Activated T-cell treated with anti-CD3 and anti-CD28 coated beads, Interleukin-2, amount 50 U/mL, for 72 hours (primary cell): ENCODE measurements at regions not wholly inside any gene's neighbourhood (a gene's known extent, or its start where the extent isn't known, plus 50 kb on each side); places are given as distances from the start of the nearest gene placed in this dataset.
A peak's percentile ranks its signal among the peaks of the same experiment; 100 is the strongest.

ENCODE experiments used
- ATAC-seq, 2 donors: fragments of 150-1000 bp; cut with Tn5 transposase; replicated peaks in 1 of 2; 2 replicates each; pipeline ENCODE4 v1.10.0; 2021; ENCODE audit warnings: moderate library complexity in 2 of 2, mild to moderate bottlenecking in 1 of 2
- DNase-seq, 2 donors: peaks; one replicate each; pipeline ENCODE4 v3.0.0; 2021 to 2022; ENCODE audit warnings: mixed read lengths in 1 of 2
- H3K27ac Mint-ChIP-seq: one replicate; pipeline ENCODE4 v1.8.0; 2022; ENCODE audit warnings: mild to moderate bottlenecking, moderate library complexity, mixed read lengths
- H3K27me3 Mint-ChIP-seq: one replicate; pipeline ENCODE4 v1.8.0; 2022; ENCODE audit warnings: low read depth, mixed read lengths
- H3K36me3 Mint-ChIP-seq, 2 donors: one replicate each; pipeline ENCODE4 v1.8.0; 2022; ENCODE audit warnings: mixed read lengths in 2 of 2, mild to moderate bottlenecking in 1 of 2; ENCODE audit not compliant: insufficient read depth in 2 of 2
- H3K4me1 Mint-ChIP-seq: one replicate; pipeline ENCODE4 v1.8.0; 2022; ENCODE audit warnings: low read depth, mixed read lengths
- H3K4me3 Mint-ChIP-seq, 2 donors: one replicate each; pipeline ENCODE4 v1.8.0; 2022; ENCODE audit warnings: mild to moderate bottlenecking in 2 of 2, mixed read lengths in 2 of 2, moderate library complexity in 2 of 2
- H3K9me3 Mint-ChIP-seq, 2 donors: one replicate each; pipeline ENCODE4 v1.8.0; 2022; ENCODE audit warnings: mixed read lengths in 2 of 2

DNA sequence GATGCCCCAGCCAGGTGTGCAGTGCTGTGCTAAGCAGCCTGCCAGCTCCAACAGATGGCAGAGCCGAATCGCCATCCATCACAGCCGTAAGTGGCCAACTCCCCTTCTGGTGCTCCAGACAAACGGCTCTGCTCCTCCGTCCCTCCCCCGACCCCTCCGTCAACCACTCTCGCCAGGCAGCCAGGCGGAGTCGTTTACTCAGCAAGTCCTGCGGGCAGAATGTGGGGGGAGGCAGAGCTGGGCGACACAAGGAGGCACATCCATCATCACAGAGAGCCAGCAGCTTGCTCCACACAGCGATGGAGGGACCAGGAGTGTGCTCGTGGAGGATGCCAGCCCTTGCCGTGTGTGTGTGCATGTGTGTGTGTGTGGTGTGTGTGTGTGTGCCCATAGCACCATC is 206.6 kb upstream of the GRIK3 start:
- DNase-seq: no peak
- Mint-ChIP-seq H3K4me3 (no peak overlapping the region), H3K36me3 (no peaks in the 10 kb centered on the region), H3K27me3 (peaks cover 34% of the 10 kb centered on the region), H3K27ac (no peak overlapping the region), H3K9me3 (no peaks in the 10 kb centered on the region), H3K4me1 (no peaks in the 10 kb centered on the region)
- ATAC-seq: no peak

DNA sequence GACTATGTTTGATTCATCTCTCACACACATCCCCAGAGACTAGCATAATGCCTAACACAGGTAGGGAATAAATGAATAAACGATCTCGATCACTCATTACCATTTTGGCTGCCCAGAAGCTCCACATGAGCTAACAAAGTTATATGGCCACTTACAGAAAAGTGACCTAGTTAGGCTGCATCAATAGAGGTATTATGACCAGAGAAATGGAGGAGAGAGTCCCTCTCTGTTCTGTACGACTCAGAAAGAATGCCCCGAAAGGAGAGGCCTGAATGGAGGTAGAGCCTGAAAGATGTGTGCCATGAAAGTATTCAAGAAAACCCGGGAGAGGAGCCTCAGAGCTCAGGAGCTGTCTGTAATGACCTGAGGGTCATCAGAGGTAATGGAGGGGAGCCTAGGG is 208.2 kb upstream of the GRIK3 start:
- Mint-ChIP-seq H3K36me3 (no peaks in the 10 kb centered on the region), H3K4me1 (no peaks in the 10 kb centered on the region), H3K27me3 (peaks cover 24% of the 10 kb centered on the region), H3K4me3 (no peak overlapping the region), H3K27ac (no peak overlapping the region), H3K9me3 (no peaks in the 10 kb centered on the region)
- ATAC-seq (no peak), DNase-seq (no peak)

DNA sequence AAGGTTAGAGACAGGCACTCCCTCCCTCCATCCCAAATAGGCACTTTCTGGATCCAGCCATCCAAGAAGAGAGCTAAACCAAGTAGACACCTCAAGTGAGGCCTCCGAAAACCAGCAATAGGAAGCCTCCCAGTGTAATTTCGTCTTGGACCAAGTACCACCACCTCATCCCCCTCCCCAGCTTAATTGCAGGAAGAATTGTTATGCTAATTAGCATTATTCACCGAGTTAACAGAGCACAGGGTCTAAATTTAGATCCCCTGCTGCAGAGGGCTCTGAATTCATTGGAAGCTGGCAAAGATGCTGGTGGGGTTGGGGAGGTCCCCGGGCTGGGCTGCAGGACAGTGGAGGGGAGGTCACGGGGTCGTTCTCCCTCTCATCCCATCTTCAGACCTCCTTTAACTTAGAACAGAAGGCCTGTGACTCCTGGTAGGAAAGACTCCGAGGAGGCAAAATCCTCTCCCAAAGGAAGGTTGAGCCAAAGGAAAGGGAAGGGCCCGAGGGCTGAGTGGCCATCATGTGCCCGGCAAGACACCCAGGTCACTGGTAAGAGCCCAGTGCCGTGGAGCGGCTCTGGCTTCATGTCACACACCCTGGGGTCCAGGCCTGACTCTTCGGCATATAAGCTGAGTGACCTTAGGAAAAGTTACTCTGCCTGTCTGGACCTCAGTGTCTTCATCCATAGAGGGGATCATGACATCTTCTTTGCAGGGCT is 209.2 kb upstream of the GRIK3 start:
- Mint-ChIP-seq H3K27ac (no peak overlapping the region), H3K36me3 (no peaks in the 10 kb centered on the region), H3K4me1 (no peaks in the 10 kb centered on the region), H3K9me3 (no peaks in the 10 kb centered on the region), H3K4me3 (no peak overlapping the region), H3K27me3 (peaks cover 24% of the 10 kb centered on the region)
- no peak for ATAC-seq
- no peak for DNase-seq

DNA sequence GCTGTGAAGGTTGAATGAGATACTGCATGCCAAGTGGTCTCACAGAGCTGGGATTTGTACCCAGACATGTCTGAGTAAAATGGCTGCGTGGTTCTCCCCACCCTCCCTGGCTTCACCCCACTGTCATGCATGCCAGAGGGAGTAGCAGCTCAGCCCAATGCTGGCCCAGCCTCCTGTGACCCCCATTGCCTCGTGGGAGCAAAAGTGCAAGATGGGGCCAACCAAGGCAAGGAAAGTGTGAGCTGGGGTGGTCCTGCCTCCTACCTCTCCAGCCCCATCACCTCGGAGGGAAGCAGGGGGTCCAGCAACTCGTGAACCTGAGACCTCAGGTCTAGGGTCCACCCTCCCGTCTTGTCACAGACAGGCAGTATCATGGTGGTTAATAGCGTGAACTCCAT is 209.8 kb upstream of the GRIK3 start:
- ATAC-seq (no peak), DNase-seq (no peak)
- Mint-ChIP-seq H3K27me3 (peaks cover 18% of the 10 kb centered on the region), H3K4me3 (no peak overlapping the region), H3K9me3 (no peaks in the 10 kb centered on the region), H3K27ac (no peak overlapping the region), H3K36me3 (no peaks in the 10 kb centered on the region), H3K4me1 (no peaks in the 10 kb centered on the region)

DNA sequence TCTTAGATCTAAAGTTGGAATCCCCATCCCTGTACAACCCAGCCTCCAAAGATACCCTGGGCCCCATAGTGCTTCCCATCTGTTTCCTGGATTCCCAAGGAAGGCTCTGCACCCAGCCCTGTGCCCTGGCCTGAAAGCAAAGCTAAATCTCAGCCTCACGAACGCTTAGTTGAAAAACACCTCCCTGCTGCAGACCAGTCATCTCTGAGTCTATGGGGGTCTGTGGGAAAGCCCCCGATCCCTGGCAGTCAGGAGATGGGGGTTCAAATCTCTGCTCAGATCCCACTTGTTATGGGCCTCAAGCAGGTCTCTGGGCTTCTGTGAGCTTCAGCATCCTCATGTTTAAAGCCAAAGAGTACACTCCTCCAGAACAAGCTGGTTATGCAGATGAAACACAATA is 210.5 kb upstream of the GRIK3 start:
- H3K27ac Mint-ChIP-seq: no peak overlapping the region
- no peaks in the 10 kb centered on the region for H3K36me3 Mint-ChIP-seq

DNA sequence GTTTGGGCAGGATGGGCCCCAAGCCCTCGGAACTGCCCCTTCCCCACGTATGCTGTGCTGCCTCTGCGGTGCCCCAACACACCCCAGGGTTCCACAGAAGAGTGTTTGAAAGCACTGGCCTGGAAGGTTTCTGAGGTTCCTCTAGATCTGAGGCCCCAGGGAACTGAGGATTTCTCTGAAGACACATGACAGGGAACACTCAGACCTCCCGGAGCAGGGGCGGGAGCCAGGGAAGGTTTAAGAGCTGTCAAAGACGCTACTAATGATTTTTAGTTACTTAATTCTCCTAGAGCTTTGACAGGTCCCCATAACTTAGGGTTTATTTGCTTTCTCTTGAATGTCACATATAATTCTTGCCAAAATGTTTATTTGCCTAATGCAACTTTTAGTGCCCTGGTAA is 212.3 kb upstream of the GRIK3 start:
- Mint-ChIP-seq H3K4me1 (no peaks in the 10 kb centered on the region), H3K4me3 (no peak overlapping the region), H3K27ac (no peak overlapping the region), H3K27me3 (peaks cover 11% of the 10 kb centered on the region), H3K36me3 (no peaks in the 10 kb centered on the region), H3K9me3 (no peaks in the 10 kb centered on the region)
- no peak for DNase-seq
- ATAC-seq: no peak

More for the DNA sequence above, 210.5 kb upstream of the GRIK3 start:
- H3K27me3 Mint-ChIP-seq: peaks cover 11% of the 10 kb centered on the region
- no peaks in the 10 kb centered on the region for H3K4me1 Mint-ChIP-seq
- DNase-seq (no peak), ATAC-seq (no peak)
- no peak overlapping the region for H3K4me3 Mint-ChIP-seq
- no peaks in the 10 kb centered on the region for H3K9me3 Mint-ChIP-seq

DNA sequence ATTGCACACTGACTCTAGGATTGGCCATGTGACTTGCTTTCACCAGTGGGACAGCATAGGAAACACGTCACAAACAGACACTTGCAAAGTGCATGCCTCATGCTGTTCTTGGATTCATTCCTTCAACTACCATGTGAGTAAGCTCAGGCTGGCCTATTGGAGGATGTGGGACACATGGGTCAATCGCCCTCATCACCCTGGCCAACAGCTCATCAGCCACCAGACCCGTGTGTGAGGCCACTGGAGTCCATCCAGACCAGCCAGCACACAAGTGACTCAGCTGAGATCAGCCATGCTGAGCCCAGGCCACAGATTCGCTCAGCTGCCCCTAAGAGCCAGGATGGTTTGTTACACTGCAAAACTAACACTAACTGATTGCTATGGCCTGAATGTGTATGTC is 216.1 kb upstream of the GRIK3 start:
- Mint-ChIP-seq H3K9me3 (no peaks in the 10 kb centered on the region), H3K27me3 (peaks cover 14% of the 10 kb centered on the region), H3K4me3 (no peak overlapping the region), H3K4me1 (no peaks in the 10 kb centered on the region), H3K27ac (no peak overlapping the region), H3K36me3 (no peaks in the 10 kb centered on the region)
- ATAC-seq (no peak), DNase-seq (no peak)

DNA sequence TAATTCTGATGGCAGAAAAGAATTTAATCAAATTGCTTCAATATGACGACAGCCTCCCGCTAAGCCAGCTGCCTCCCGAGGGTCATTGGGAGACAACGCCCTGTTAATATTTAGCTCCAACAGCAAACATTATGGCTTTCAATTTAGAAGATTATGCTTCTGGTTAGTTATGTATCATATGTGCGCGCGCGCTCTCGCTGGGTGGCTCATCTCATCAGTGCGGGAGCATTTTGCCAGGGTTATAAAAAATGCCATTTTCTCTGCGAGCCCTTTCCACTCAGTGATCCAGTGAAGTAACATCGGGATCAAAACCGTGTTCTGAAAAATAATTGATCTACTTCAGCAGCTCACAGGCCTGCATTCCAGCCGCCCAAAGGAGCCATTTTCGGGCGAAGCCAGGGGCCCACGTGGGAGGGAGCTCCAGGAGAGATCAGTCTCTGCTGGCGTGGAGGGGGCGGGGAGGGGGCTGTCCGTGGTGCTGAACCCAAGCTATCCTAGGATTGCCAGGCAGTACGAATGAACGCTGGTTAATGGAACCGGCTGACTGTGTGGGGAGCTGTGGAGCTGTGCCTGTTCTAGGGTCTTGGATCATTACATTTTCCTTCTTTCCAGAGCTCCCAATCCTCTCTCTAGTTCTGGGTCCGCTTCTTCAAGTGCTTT is 219.1 kb upstream of the ZC3H12A start:
- ATAC-seq: no peak
- Mint-ChIP-seq H3K4me1 (no peaks in the 10 kb centered on the region), H3K36me3 (peaks cover 0 to 4% of the 10 kb centered on the region in 2 donors), H3K9me3 (peaks cover 0 to 2% of the 10 kb centered on the region in 2 donors), H3K27ac (no peak overlapping the region), H3K4me3 (no peak overlapping the region), H3K27me3 (peaks cover 54% of the 10 kb centered on the region)
- peak in 1 of 2 donors; percentile 14 for DNase-seq

DNA sequence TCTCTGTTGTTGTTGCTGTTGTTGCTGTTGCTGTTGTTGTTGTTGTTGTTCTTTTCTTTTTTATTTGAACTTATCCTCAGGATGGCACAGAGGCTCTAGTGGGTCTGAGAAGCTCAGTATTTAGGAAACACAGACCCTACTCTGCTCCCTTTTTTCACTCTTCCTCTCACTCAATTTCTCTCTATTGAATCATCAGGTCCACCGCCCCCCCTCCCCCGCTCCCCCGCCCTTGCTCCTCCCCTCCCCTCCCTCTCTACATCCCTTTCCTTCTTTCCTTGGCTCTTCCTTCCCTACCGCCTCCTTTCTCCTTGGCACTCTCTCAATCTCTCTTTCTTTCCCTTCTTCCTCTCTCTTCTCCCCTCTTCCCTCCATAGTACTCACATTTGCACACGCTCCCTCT is 218.5 kb upstream of the ZC3H12A start:
- Mint-ChIP-seq H3K4me1 (no peaks in the 10 kb centered on the region), H3K27me3 (peaks cover 54% of the 10 kb centered on the region), H3K27ac (no peak overlapping the region), H3K9me3 (peaks cover 0 to 2% of the 10 kb centered on the region in 2 donors), H3K36me3 (peaks cover 0 to 4% of the 10 kb centered on the region in 2 donors), H3K4me3 (no peak overlapping the region)
- no peak for ATAC-seq
- no peak for DNase-seq

DNA sequence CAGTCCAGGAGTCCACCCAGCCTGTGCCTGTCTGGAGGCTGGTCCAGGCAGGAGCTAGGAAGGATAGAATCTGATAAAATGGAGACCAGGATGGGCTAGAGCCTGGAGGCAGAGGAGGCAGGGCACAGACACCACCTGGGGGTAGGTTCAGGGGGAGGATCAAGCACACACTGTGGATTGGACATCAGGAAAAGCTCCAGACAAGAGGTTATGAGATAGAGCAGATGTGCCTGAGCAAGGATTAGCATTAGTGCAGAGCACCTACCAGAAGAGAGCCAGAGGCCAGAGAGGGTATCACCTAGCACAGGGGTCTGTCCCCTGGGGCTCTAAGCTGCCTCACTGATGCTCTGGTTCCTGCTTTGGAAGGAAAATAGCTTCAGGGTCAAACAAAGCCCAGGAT is 216.7 kb upstream of the ZC3H12A start:
- Mint-ChIP-seq H3K27me3 (peaks cover 60% of the 10 kb centered on the region), H3K4me3 (no peak overlapping the region), H3K36me3 (peaks cover 0 to 4% of the 10 kb centered on the region in 2 donors)

DNA sequence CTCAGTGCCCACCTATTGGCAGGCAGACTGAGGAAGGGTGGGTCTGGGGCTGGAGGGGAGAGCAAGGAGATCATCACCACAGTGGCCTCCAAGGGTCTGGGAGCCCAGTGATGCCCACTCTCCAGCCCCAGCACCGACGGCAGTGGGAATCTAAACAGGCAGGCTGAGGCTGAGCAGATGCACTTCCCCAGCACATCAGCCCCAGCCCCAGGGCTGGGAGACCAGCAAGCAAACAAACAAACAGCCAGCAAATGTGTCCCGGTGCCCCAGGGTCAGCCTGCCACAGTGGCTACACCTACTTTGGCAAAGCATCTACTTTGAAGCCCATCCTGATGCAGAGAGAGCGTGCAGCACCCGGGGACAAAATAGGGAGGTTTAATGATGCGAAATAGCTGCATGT is 216.3 kb upstream of the ZC3H12A start:
- Mint-ChIP-seq H3K4me3 (no peak overlapping the region), H3K36me3 (peaks cover 0 to 4% of the 10 kb centered on the region in 2 donors), H3K4me1 (no peaks in the 10 kb centered on the region), H3K27me3 (peaks cover 60% of the 10 kb centered on the region), H3K9me3 (peaks cover 0 to 2% of the 10 kb centered on the region in 2 donors), H3K27ac (no peak overlapping the region)
- ATAC-seq (no peak), DNase-seq (no peak)

More for the DNA sequence above, 216.7 kb upstream of the ZC3H12A start:
- H3K27ac Mint-ChIP-seq: no peak overlapping the region
- H3K9me3 Mint-ChIP-seq: peaks cover 0 to 2% of the 10 kb centered on the region in 2 donors
- no peak for DNase-seq
- H3K4me1 Mint-ChIP-seq: no peaks in the 10 kb centered on the region
- no peak for ATAC-seq

DNA sequence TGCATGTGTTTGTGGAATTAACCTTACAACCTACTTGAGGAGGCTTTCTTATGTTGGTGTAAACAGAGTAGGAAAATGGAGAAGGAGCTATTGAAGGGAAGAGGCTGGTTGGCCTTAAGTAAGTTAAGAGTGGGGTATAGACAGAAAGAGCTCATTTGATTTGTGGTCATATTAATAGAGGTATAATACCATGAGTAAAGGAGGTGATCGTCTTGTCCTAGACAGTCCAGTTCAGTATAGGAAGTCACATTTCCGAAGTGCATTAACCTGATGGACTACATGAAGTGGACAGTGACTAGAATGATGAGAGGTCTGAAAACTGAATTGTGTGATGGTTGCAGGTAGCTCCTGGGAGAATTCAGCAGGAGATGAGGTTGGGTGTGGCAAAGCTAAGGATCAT is 215.4 kb upstream of the ZC3H12A start:
- no peak for DNase-seq
- H3K9me3 Mint-ChIP-seq: peaks cover 0 to 2% of the 10 kb centered on the region in 2 donors
- H3K27ac Mint-ChIP-seq: no peak overlapping the region
- no peak for ATAC-seq
- no peaks in the 10 kb centered on the region for H3K4me1 Mint-ChIP-seq
- H3K27me3 Mint-ChIP-seq: peaks cover 52% of the 10 kb centered on the region
- no peak overlapping the region for H3K4me3 Mint-ChIP-seq
- H3K36me3 Mint-ChIP-seq: peaks cover 0 to 4% of the 10 kb centered on the region in 2 donors

DNA sequence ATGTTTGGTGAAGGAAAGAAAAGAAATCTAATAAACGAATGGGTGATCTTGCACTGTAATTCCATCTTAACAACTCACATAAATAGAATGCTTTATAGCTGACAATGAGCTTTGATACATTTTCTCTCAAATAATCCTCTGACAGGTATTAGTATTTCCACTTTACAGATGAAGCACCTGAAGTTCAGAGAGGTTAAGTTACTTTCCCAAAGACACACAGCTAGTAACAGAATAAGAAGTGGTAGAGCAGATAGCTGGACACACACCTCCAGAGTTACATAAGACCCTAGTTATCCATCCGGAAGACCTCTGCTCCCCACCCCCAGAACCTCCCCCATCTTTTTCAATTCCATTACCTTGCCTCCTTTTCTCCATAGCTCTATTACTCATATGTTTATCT is 213.3 kb upstream of the ZC3H12A start:
- peaks cover 45% of the 10 kb centered on the region for H3K27me3 Mint-ChIP-seq
- H3K4me3 Mint-ChIP-seq: no peak overlapping the region
- ATAC-seq (no peak), DNase-seq (no peak)
- no peaks in the 10 kb centered on the region for H3K4me1 Mint-ChIP-seq
- H3K9me3 Mint-ChIP-seq: peaks cover 0 to 2% of the 10 kb centered on the region in 2 donors
- peaks cover 0 to 3% of the 10 kb centered on the region in 2 donors for H3K36me3 Mint-ChIP-seq
- no peak overlapping the region for H3K27ac Mint-ChIP-seq
